Mesothelial cell of epicardium (in vitro differentiated cells): ENCODE measurements at regions not wholly inside any gene's neighbourhood (a gene's known extent, or its start where the extent isn't known, plus 50 kb on each side); places are given as distances from the start of the nearest gene placed in this dataset.

Experiments
- DNase-seq, 2 experiments: peaks; one replicate each; pipeline ENCODE4 v3.0.0; 2021; ENCODE audit warnings: low spot score in 2 of 2; ENCODE audit not compliant: unreplicated experiment in 2 of 2
- H3K27ac Mint-ChIP-seq: 2 replicates; pipeline ENCODE4 v1.8.0; 2021; ENCODE audit warnings: mixed read lengths
- H3K27me3 Mint-ChIP-seq: 2 replicates; pipeline ENCODE4 v1.8.0; 2021; ENCODE audit warnings: low read depth, mixed read lengths
- H3K36me3 Mint-ChIP-seq: 2 replicates; pipeline ENCODE4 v1.8.0; 2021; ENCODE audit warnings: mixed read lengths
- H3K4me1 Mint-ChIP-seq: 2 replicates; pipeline ENCODE4 v1.8.0; 2021; ENCODE audit warnings: mixed read lengths
- H3K4me3 Mint-ChIP-seq: 2 replicates; pipeline ENCODE4 v1.8.0; 2021; ENCODE audit warnings: mild to moderate bottlenecking, moderate library complexity, mixed read lengths
- H3K9me3 Mint-ChIP-seq: 2 replicates; pipeline ENCODE4 v1.8.0; 2021; ENCODE audit warnings: mixed read lengths
- TF ChIP-seq, protein P1 (sequence below): fragments of 200-600 bp; sonication (generic); IDR thresholded peaks from one replicate; pipeline ENCODE4 v1.5.0; 2021; ENCODE audit warnings: antibody characterized with exemption; ENCODE audit not compliant: unreplicated experiment

DNA sequence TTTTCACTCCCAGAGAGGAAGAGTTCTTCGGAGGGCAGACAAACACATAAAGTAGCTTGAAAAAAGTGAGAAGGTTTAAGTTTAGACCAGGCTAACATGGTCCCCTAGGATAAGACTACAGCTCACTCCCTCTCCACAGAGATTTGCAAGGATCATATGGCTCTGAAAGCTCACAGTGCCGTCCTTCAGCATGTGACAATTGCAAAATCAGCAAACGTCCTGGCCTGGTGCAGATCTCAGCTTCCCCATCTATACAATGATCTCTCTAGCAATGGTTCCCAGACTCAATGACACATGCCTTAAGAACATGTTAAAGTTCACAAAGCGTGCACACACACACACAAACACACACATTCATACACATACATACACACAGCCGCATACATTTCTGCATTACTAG lies 327.6 kb downstream of the ACTL7B start:
- H3K36me3 Mint-ChIP-seq: no peaks in the 10 kb centered on the region
- peaks cover 14% of the 10 kb centered on the region for H3K27me3 Mint-ChIP-seq
- no peak for DNase-seq
- H3K27ac Mint-ChIP-seq: no peak overlapping the region
- no peaks in the 10 kb centered on the region for H3K4me1 Mint-ChIP-seq
- no peak overlapping the region for H3K4me3 Mint-ChIP-seq
- H3K9me3 Mint-ChIP-seq: no peaks in the 10 kb centered on the region
- TF ChIP-seq, protein P1, sequence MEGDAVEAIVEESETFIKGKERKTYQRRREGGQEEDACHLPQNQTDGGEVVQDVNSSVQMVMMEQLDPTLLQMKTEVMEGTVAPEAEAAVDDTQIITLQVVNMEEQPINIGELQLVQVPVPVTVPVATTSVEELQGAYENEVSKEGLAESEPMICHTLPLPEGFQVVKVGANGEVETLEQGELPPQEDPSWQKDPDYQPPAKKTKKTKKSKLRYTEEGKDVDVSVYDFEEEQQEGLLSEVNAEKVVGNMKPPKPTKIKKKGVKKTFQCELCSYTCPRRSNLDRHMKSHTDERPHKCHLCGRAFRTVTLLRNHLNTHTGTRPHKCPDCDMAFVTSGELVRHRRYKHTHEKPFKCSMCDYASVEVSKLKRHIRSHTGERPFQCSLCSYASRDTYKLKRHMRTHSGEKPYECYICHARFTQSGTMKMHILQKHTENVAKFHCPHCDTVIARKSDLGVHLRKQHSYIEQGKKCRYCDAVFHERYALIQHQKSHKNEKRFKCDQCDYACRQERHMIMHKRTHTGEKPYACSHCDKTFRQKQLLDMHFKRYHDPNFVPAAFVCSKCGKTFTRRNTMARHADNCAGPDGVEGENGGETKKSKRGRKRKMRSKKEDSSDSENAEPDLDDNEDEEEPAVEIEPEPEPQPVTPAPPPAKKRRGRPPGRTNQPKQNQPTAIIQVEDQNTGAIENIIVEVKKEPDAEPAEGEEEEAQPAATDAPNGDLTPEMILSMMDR: no peak

DNA sequence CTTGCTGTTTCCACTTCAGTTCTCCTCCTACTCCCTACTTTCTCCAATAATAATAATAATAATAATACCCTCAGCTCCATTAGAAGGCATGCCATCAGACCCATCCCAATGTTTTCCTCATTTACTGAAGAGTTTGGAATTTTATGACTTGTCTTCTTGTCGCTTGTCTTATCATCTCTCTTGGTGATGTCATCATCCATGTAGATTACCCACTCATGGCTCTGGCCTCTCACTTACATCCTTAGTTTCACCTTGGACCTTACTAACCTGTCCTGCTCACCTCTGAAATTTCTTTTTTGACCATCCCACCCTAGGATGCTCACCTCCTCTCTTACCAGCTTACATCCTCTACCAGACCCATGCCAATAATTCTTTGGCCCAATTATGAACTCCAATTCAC lies 329.3 kb downstream of the ACTL7B start:
- TF ChIP-seq, protein P1: no peak
- Mint-ChIP-seq H3K9me3 (no peaks in the 10 kb centered on the region), H3K4me3 (no peak overlapping the region), H3K36me3 (no peaks in the 10 kb centered on the region), H3K27ac (no peak overlapping the region), H3K27me3 (peaks cover 10% of the 10 kb centered on the region), H3K4me1 (no peaks in the 10 kb centered on the region)
- DNase-seq: no peak

DNA sequence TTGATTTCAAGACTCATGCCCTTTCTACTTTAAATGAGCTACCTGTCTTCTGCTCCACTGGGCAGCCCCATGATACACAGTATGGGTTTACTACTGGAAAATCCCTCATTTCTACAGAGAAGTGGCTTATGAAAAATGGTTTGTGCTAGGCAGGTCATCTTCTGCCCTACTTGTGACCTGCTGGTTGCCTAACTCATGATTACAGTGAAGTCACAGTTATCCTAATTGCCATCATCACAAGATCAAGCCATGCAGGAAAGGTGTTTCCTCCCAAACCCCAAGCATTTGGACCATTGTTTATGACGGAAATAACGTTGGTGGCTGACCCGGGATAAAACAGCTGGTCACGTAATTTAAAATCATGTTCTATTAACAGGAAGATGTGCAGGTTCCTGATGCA lies 330.6 kb downstream of the ACTL7B start:
- DNase-seq: no peak
- Mint-ChIP-seq H3K4me1 (no peaks in the 10 kb centered on the region), H3K9me3 (no peaks in the 10 kb centered on the region), H3K27ac (no peak overlapping the region), H3K27me3 (peaks cover 8% of the 10 kb centered on the region), H3K36me3 (no peaks in the 10 kb centered on the region), H3K4me3 (no peak overlapping the region)
- TF ChIP-seq, protein P1: no peak

DNA sequence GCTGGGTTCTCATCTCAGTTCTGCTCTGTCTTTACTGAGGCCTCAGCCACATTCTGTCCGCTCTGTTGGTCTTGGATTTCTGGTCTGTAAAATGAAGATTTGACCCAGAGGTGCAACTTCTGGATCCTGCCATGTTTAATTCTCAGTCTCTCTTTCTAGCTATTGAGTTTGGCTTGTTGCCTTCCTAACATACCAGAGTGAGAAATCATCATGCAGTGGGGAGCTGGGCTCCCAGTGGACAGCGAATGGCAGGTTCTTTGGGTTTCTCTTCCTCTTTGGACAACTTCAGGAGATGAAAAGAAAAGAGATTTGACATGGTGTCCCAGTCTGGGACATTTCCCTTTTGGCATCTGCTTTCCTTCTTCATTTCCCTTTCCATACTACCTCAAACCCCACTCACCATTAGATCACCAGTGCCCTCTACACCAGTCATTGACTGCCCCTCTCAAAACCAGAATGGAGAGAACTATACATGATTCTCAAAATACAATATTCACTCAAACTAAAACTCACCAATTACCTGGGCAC lies 334.7 kb downstream of the ACTL7B start:
- Mint-ChIP-seq H3K9me3 (no peaks in the 10 kb centered on the region), H3K4me1 (no peaks in the 10 kb centered on the region), H3K27ac (no peak overlapping the region), H3K36me3 (no peaks in the 10 kb centered on the region), H3K27me3 (peaks cover 5% of the 10 kb centered on the region), H3K4me3 (no peak overlapping the region)
- no peak for DNase-seq
- TF ChIP-seq, protein P1: no peak

DNA sequence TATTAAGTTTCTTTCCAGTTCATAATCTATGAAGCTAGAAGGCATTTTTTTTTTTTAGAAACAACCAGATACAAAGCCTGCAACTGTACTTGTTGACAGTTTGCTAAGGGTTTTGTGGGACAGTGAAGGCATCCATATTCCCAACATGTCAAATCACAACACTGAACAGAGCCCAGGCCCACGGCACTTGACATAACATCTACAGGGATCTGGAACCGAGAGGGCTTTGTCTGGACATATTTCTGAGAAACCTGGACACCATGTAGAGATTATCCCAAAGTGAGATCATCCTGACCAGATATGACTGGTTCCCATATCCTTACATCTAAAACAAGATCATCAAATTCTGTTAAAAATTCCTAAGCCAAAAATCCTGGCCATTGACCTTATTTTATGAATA lies 336.3 kb downstream of the ACTL7B start:
- no peaks in the 10 kb centered on the region for H3K36me3 Mint-ChIP-seq
- H3K4me3 Mint-ChIP-seq: no peak overlapping the region
- no peak overlapping the region for H3K27ac Mint-ChIP-seq
- H3K27me3 Mint-ChIP-seq: peaks cover 7% of the 10 kb centered on the region
- TF ChIP-seq, protein P1: no peak
- DNase-seq: no peak
- H3K4me1 Mint-ChIP-seq: no peaks in the 10 kb centered on the region
- no peaks in the 10 kb centered on the region for H3K9me3 Mint-ChIP-seq
